Stimulated activated memory B cell treated with anti-CD40 and anti-IgM and Interleukin-4, amounts not matched to agents 10 μg/mL and 1 μg/mL and 100 μg/mL, for 72 hours (primary cell): ENCODE measurements at regions not wholly inside any gene's neighbourhood (a gene's known extent, or its start where the extent isn't known, plus 50 kb on each side); places are given as distances from the start of the nearest gene placed in this dataset.
A peak's percentile ranks its signal among the peaks of the same experiment; 100 is the strongest.

ENCODE experiments used
- ATAC-seq: fragments of 150-1000 bp; cut with Tn5 transposase; 2 replicates; pipeline ENCODE4 v1.10.0; 2021
- H3K27ac Mint-ChIP-seq: one replicate; pipeline ENCODE4 v1.8.0; 2022; ENCODE audit warnings: mild to moderate bottlenecking, mixed read lengths
- H3K27me3 Mint-ChIP-seq: one replicate; pipeline ENCODE4 v1.8.0; 2022; ENCODE audit warnings: mixed read lengths
- H3K36me3 Mint-ChIP-seq: one replicate; pipeline ENCODE4 v1.8.0; 2022; ENCODE audit warnings: mixed read lengths
- H3K4me1 Mint-ChIP-seq: one replicate; pipeline ENCODE4 v1.8.0; 2022; ENCODE audit warnings: mixed read lengths
- H3K4me3 Mint-ChIP-seq: one replicate; pipeline ENCODE4 v1.8.0; 2022; ENCODE audit warnings: mild to moderate bottlenecking, moderate library complexity, mixed read lengths
- H3K9me3 Mint-ChIP-seq: one replicate; pipeline ENCODE4 v1.8.0; 2022; ENCODE audit warnings: mixed read lengths

GRCh38 chr4:132910229-132910748 lies 238.8 kb upstream of the PCDH10 start:
- Mint-ChIP-seq H3K36me3 (no peaks in the 10 kb centered on the region), H3K27me3 (no peaks in the 10 kb centered on the region), H3K9me3 (no peaks in the 10 kb centered on the region)

GRCh38 chr4:132918096-132918495 lies 231.0 kb upstream of the PCDH10 start:
- no peaks in the 10 kb centered on the region for H3K27me3 Mint-ChIP-seq
- H3K4me1 Mint-ChIP-seq = no peaks in the 10 kb centered on the region
- H3K36me3 Mint-ChIP-seq = no peaks in the 10 kb centered on the region
- no peak overlapping the region for H3K4me3 Mint-ChIP-seq
- no peaks in the 10 kb centered on the region for H3K9me3 Mint-ChIP-seq
- ATAC-seq = no peak
- H3K27ac Mint-ChIP-seq = no peak overlapping the region

More at GRCh38 chr4:132910229-132910748, 238.8 kb upstream of the PCDH10 start:
- Mint-ChIP-seq H3K27ac (no peak overlapping the region), H3K4me3 (no peak overlapping the region), H3K4me1 (no peaks in the 10 kb centered on the region)
- no peak for ATAC-seq

- Mint-ChIP-seq H3K36me3 (no peaks in the 10 kb centered on the region), H3K27ac (no peak overlapping the region), H3K9me3 (no peaks in the 10 kb centered on the region), H3K4me3 (no peak overlapping the region), H3K27me3 (no peaks in the 10 kb centered on the region), H3K4me1 (no peaks in the 10 kb centered on the region)
- ATAC-seq = no peak
These were observed 225.6 kb upstream of the PCDH10 start for GRCh38 chr4:132923516-132923915.

GRCh38 chr4:132934911-132935310 lies 214.2 kb upstream of the PCDH10 start:
- Mint-ChIP-seq H3K4me3 (no peak overlapping the region), H3K9me3 (no peaks in the 10 kb centered on the region), H3K4me1 (no peaks in the 10 kb centered on the region), H3K36me3 (no peaks in the 10 kb centered on the region), H3K27ac (no peak overlapping the region), H3K27me3 (no peaks in the 10 kb centered on the region)
- no peak for ATAC-seq

GRCh38 chr4:132955146-132955545 lies 193.9 kb upstream of the PCDH10 start:
- H3K27ac Mint-ChIP-seq = no peak overlapping the region

GRCh38 chr4:132956962-132957361 lies 192.1 kb upstream of the PCDH10 start:
- Mint-ChIP-seq H3K27ac (no peak overlapping the region), H3K4me3 (no peak overlapping the region), H3K27me3 (no peaks in the 10 kb centered on the region), H3K36me3 (no peaks in the 10 kb centered on the region), H3K9me3 (peaks cover 2% of the 10 kb centered on the region), H3K4me1 (no peaks in the 10 kb centered on the region)
- no peak for ATAC-seq

More at GRCh38 chr4:132955146-132955545, 193.9 kb upstream of the PCDH10 start:
- H3K9me3 Mint-ChIP-seq = peaks cover 8% of the 10 kb centered on the region
- no peaks in the 10 kb centered on the region for H3K27me3 Mint-ChIP-seq
- H3K4me1 Mint-ChIP-seq = no peaks in the 10 kb centered on the region
- ATAC-seq = no peak
- no peak overlapping the region for H3K4me3 Mint-ChIP-seq
- H3K36me3 Mint-ChIP-seq = no peaks in the 10 kb centered on the region

- Mint-ChIP-seq H3K36me3 (no peaks in the 10 kb centered on the region), H3K27ac (no peak overlapping the region), H3K9me3 (peaks cover 2% of the 10 kb centered on the region), H3K4me1 (no peaks in the 10 kb centered on the region), H3K4me3 (no peak overlapping the region), H3K27me3 (no peaks in the 10 kb centered on the region)
- peak; percentile 24 for ATAC-seq
These were observed 190.4 kb upstream of the PCDH10 start for GRCh38 chr4:132958457-132959263.

GRCh38 chr4:132981611-132982010 lies 167.5 kb upstream of the PCDH10 start:
- Mint-ChIP-seq H3K9me3 (peaks cover 2% of the 10 kb centered on the region), H3K4me1 (no peaks in the 10 kb centered on the region), H3K27me3 (no peaks in the 10 kb centered on the region), H3K36me3 (no peaks in the 10 kb centered on the region), H3K27ac (no peak overlapping the region), H3K4me3 (no peak overlapping the region)
- ATAC-seq = no peak

- Mint-ChIP-seq H3K27me3 (no peaks in the 10 kb centered on the region), H3K4me1 (no peaks in the 10 kb centered on the region), H3K36me3 (no peaks in the 10 kb centered on the region), H3K4me3 (no peak overlapping the region), H3K27ac (no peak overlapping the region), H3K9me3 (peaks cover 2% of the 10 kb centered on the region)
- ATAC-seq = no peak
These were observed 166.9 kb upstream of the PCDH10 start for GRCh38 chr4:132982151-132982550.

- no peak for ATAC-seq
- no peaks in the 10 kb centered on the region for H3K9me3 Mint-ChIP-seq
- no peak overlapping the region for H3K4me3 Mint-ChIP-seq
- H3K36me3 Mint-ChIP-seq = no peaks in the 10 kb centered on the region
- H3K27me3 Mint-ChIP-seq = no peaks in the 10 kb centered on the region
- H3K4me1 Mint-ChIP-seq = no peaks in the 10 kb centered on the region
- H3K27ac Mint-ChIP-seq = no peak overlapping the region
These were observed 158.0 kb upstream of the PCDH10 start for GRCh38 chr4:132991111-132991510.

- Mint-ChIP-seq H3K4me3 (no peak overlapping the region), H3K9me3 (no peaks in the 10 kb centered on the region), H3K4me1 (no peaks in the 10 kb centered on the region), H3K27ac (no peak overlapping the region), H3K36me3 (no peaks in the 10 kb centered on the region), H3K27me3 (no peaks in the 10 kb centered on the region)
- ATAC-seq = no peak
These were observed 156.4 kb upstream of the PCDH10 start for GRCh38 chr4:132992686-132993085.

GRCh38 chr4:132998585-132999230 lies 150.4 kb upstream of the PCDH10 start:
- H3K4me3 Mint-ChIP-seq = no peak overlapping the region
- no peak overlapping the region for H3K27ac Mint-ChIP-seq
- no peaks in the 10 kb centered on the region for H3K27me3 Mint-ChIP-seq
- no peaks in the 10 kb centered on the region for H3K4me1 Mint-ChIP-seq
- H3K36me3 Mint-ChIP-seq = no peaks in the 10 kb centered on the region
- no peak for ATAC-seq
- H3K9me3 Mint-ChIP-seq = no peaks in the 10 kb centered on the region

GRCh38 chr4:133000012-133000411 lies 149.1 kb upstream of the PCDH10 start:
- ATAC-seq = no peak
- no peak overlapping the region for H3K4me3 Mint-ChIP-seq
- no peaks in the 10 kb centered on the region for H3K36me3 Mint-ChIP-seq

GRCh38 chr4:133003169-133003568 lies 145.9 kb upstream of the PCDH10 start:
- Mint-ChIP-seq H3K9me3 (peaks cover 3% of the 10 kb centered on the region), H3K36me3 (no peaks in the 10 kb centered on the region), H3K27me3 (no peaks in the 10 kb centered on the region), H3K4me3 (no peak overlapping the region), H3K4me1 (no peaks in the 10 kb centered on the region), H3K27ac (no peak overlapping the region)
- no peak for ATAC-seq

More at GRCh38 chr4:133000012-133000411, 149.1 kb upstream of the PCDH10 start:
- no peaks in the 10 kb centered on the region for H3K4me1 Mint-ChIP-seq
- no peak overlapping the region for H3K27ac Mint-ChIP-seq
- H3K9me3 Mint-ChIP-seq = no peaks in the 10 kb centered on the region
- H3K27me3 Mint-ChIP-seq = no peaks in the 10 kb centered on the region

- peaks cover 6% of the 10 kb centered on the region for H3K9me3 Mint-ChIP-seq
- H3K36me3 Mint-ChIP-seq = no peaks in the 10 kb centered on the region
- no peak overlapping the region for H3K27ac Mint-ChIP-seq
- no peak overlapping the region for H3K4me3 Mint-ChIP-seq
- no peaks in the 10 kb centered on the region for H3K4me1 Mint-ChIP-seq
- no peak for ATAC-seq
- H3K27me3 Mint-ChIP-seq = no peaks in the 10 kb centered on the region
These were observed 134.5 kb upstream of the PCDH10 start for GRCh38 chr4:133014473-133015135.
